ENCODE measurements at regions not wholly inside any gene's neighbourhood (a gene's known extent, or its start where the extent isn't known, plus 50 kb on each side); places are given as distances from the start of the nearest gene placed in this dataset.

DNA sequence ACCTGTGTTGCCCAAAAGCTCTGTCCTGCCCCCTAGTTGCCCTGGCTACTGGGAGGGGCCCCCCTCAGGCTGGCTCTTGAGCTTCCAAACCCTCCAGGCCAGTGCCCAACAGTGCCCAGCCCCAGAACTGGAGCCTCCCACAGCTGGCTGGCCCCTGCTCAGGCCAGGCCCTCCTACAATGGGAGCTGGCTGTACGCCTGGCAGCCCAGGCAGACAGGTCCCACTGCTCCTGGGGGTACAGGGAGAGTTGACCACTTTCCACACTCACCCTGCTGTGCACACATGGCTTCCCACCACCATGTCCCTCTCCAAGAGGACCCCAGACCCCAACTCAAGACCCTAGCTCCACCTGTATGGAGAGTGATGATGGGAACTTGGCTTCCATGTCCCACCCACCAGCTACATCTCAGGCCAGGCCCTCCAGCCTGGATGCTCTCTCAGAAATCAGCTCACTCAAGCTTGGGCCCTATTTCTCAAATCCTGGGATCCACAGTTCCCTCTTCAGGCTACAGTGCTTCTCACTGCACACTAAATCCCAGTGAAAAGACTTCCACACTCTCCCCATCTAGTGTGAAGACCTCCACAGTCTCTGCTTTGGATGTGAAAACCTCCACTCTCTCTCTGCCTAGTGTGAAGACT lies 92.6 kb downstream of the OAT start:
- Histone ChIP-seq H3K27me3 (replicated peaks in 1 of 2; ENCODE audit: control insufficient read depth in 2 of 2, insufficient read depth in 2 of 2, low read length in 1 of 2) (no peaks in the 10 kb centered on the region), H2AFZ (ENCODE audit: control insufficient read depth, low read depth, low read length) (no peak overlapping the region), H3K9me3 (replicated peaks; ENCODE audit: control insufficient read depth, insufficient read depth, low read length) (no peaks in the 10 kb centered on the region; the same call in 2 of the 3 replicates), H3K4me1 (ENCODE audit: control insufficient read depth, insufficient read depth, low read length) (no peaks in the 10 kb centered on the region), H3K36me3 (ENCODE audit: control insufficient read depth in 2 of 2, insufficient read depth in 2 of 2, low read length in 1 of 2) (no peaks in the 10 kb centered on the region), H3K79me2 (ENCODE audit: control insufficient read depth, insufficient read depth, low read length) (no peaks in the 10 kb centered on the region), H3K4me2 (ENCODE audit: control insufficient read depth, insufficient read depth) (no peak overlapping the region), H4K20me1 (ENCODE audit: control insufficient read depth, insufficient read depth) (no peaks in the 10 kb centered on the region), H3K9ac (ENCODE audit: control insufficient read depth, insufficient read depth, low read length) (no peak overlapping the region), H3K27ac (ENCODE audit: control insufficient read depth, insufficient read depth) (no peak overlapping the region), H3K4me3 (no peak overlapping the region)
- in situ Hi-C loops (cut with MboI): no loop called here
- ChIA-PET SMC1A (ENCODE audit: uncharacterized antibody, unreplicated experiment) (interaction anchor here (1.5 kb wide), 1 partner anchor 10 kb away, joined by 4 read pairs; no protein-coding TSS in a partner anchor), POLR2A (no interaction called here), RAD21 (ENCODE audit: unreplicated experiment) (no interaction called here), CTCF (interaction anchor here (0.8 kb wide), 1 partner anchor 35 kb away, joined by 3 read pairs; no protein-coding TSS in a partner anchor)
- WGBS (ENCODE audit: insufficient coverage, insufficient replicate concordance, low lambda C conversion rate, missing lambda C conversion rate): 0% methylated on average over 1 of the region's 1 CpG
- no TSS peak for BruUV-seq (replicated peaks)
- intact Hi-C loops (cut with micrococcal nuclease; ENCODE audit: unreplicated experiment): no loop called here
- DNase-seq (ENCODE audit: low read depth, low spot score): no peak
- TF ChIP-seq ZBED1 (IDR thresholded peaks at IDR 0.05; ENCODE audit: borderline replicate concordance) (no peak), ZNF217 (IDR thresholded peaks at IDR 0.05) (no peak), BMI1 (IDR thresholded peaks at IDR 0.05; ENCODE audit: borderline replicate concordance) (no peak), NFYA (IDR thresholded peaks at IDR 0.05; ENCODE audit: borderline replicate concordance, low read depth, low read length) (no peak), NR2C1 (IDR thresholded peaks at IDR 0.05) (no peak), MYC (IDR thresholded peaks at IDR 0.05; ENCODE audit: insufficient read depth, insufficient read length, insufficient replicate concordance, low read length, severe bottlenecking) (no peak), BHLHE40 (IDR thresholded peaks at IDR 0.05; ENCODE audit: borderline replicate concordance in 1 of 2, low read depth in 2 of 2, low read length in 1 of 2) (no peak), POLR2AphosphoS5 (IDR thresholded peaks at IDR 0.05; ENCODE audit: low read length) (no peak), ASH2L (IDR thresholded peaks at IDR 0.05; ENCODE audit: borderline replicate concordance, low read depth) (no peak)
- TF ChIP-seq, protein P1, sequence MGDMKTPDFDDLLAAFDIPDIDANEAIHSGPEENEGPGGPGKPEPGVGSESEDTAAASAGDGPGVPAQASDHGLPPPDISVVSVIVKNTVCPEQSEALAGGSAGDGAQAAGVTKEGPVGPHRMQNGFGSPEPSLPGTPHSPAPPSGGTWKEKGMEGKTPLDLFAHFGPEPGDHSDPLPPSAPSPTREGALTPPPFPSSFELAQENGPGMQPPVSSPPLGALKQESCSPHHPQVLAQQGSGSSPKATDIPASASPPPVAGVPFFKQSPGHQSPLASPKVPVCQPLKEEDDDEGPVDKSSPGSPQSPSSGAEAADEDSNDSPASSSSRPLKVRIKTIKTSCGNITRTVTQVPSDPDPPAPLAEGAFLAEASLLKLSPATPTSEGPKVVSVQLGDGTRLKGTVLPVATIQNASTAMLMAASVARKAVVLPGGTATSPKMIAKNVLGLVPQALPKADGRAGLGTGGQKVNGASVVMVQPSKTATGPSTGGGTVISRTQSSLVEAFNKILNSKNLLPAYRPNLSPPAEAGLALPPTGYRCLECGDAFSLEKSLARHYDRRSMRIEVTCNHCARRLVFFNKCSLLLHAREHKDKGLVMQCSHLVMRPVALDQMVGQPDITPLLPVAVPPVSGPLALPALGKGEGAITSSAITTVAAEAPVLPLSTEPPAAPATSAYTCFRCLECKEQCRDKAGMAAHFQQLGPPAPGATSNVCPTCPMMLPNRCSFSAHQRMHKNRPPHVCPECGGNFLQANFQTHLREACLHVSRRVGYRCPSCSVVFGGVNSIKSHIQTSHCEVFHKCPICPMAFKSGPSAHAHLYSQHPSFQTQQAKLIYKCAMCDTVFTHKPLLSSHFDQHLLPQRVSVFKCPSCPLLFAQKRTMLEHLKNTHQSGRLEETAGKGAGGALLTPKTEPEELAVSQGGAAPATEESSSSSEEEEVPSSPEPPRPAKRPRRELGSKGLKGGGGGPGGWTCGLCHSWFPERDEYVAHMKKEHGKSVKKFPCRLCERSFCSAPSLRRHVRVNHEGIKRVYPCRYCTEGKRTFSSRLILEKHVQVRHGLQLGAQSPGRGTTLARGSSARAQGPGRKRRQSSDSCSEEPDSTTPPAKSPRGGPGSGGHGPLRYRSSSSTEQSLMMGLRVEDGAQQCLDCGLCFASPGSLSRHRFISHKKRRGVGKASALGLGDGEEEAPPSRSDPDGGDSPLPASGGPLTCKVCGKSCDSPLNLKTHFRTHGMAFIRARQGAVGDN (IDR thresholded peaks at IDR 0.05): no peak
- no peak for FAIRE-seq
- ATAC-seq: no peak

Data from GM12878 (cell line).